Fibroblast of villous mesenchyme (primary cell): ENCODE measurements at regions not wholly inside any gene's neighbourhood (a gene's known extent, or its start where the extent isn't known, plus 50 kb on each side); places are given as distances from the start of the nearest gene placed in this dataset.
A peak's percentile ranks its signal among the peaks of the same experiment; 100 is the strongest.

ENCODE experiments used
- DNase-seq: peaks from one replicate; pipeline ENCODE4 v3.0.0-alpha.2; 2010; ENCODE audit warnings: low read depth
- H3K4me3 ChIP-seq: 2 replicates; pipeline ENCODE4 v1.5.1; 2011; ENCODE audit warnings: low read depth, mild to moderate bottlenecking, low read length
- TF ChIP-seq, protein P1 (sequence below): IDR thresholded peaks from 2 replicates; pipeline ENCODE4 v1.5.1; 2012; ENCODE audit warnings: low read depth, mild to moderate bottlenecking, low read length; ENCODE audit not compliant: insufficient read depth

DNA sequence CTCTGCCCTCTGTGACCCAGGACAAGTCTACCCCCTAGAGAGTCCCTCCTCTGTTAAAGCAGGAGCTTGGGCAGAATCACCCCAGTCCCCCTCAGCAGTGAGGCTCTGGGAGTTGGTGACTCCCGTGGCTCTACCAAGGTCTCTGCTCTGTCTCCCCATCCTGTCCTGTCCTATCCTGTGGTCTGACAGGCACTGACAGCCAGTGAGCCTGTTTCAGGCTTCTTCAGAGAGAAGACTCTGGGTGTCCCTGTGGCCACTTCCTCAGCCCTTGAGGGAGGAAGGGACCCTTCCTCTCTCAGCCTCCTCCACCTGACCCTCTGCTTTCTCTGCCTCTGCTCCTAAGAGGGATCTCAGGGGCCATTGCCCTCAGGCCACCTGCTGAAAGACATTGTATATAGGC, 148.7 kb downstream of the FCRL5 start:
- H3K4me3 ChIP-seq = no peak overlapping the region
- no peak for DNase-seq
- TF ChIP-seq, protein P1, sequence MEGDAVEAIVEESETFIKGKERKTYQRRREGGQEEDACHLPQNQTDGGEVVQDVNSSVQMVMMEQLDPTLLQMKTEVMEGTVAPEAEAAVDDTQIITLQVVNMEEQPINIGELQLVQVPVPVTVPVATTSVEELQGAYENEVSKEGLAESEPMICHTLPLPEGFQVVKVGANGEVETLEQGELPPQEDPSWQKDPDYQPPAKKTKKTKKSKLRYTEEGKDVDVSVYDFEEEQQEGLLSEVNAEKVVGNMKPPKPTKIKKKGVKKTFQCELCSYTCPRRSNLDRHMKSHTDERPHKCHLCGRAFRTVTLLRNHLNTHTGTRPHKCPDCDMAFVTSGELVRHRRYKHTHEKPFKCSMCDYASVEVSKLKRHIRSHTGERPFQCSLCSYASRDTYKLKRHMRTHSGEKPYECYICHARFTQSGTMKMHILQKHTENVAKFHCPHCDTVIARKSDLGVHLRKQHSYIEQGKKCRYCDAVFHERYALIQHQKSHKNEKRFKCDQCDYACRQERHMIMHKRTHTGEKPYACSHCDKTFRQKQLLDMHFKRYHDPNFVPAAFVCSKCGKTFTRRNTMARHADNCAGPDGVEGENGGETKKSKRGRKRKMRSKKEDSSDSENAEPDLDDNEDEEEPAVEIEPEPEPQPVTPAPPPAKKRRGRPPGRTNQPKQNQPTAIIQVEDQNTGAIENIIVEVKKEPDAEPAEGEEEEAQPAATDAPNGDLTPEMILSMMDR = no peak

- no peak overlapping the region for H3K4me3 ChIP-seq
- TF ChIP-seq, protein P1 = no peak
- no peak for DNase-seq
These were observed 149.1 kb downstream of the FCRL5 start for GRCh38 chr1:157403203-157403602.

- no peak for DNase-seq
- H3K4me3 ChIP-seq = no peak overlapping the region
- TF ChIP-seq, protein P1 = no peak
These were observed 151.5 kb downstream of the FCRL5 start for GRCh38 chr1:157400766-157401165.

DNA sequence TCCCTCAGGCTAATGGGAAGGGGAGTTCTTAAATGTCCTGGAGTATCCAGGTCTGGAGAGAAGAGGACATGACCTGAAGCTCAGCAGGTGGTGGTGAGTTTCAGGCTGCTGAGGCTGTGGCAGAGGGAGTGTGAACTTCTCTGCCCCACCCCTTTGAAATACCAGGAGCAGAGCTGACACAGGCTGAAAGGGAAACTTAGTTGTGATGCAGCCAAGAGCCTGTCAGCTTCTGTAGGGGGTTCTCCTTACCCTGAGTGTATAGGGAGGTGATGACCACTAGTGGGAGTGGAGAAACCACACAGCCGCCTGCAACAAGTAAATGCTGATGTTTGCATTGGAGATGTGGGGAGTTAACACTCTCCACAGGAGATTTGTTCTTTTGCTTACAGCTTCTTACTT, 152.3 kb downstream of the FCRL5 start:
- peak; percentile 22 for DNase-seq
- H3K4me3 ChIP-seq = no peak overlapping the region
- TF ChIP-seq, protein P1 = peak; percentile 13

DNA sequence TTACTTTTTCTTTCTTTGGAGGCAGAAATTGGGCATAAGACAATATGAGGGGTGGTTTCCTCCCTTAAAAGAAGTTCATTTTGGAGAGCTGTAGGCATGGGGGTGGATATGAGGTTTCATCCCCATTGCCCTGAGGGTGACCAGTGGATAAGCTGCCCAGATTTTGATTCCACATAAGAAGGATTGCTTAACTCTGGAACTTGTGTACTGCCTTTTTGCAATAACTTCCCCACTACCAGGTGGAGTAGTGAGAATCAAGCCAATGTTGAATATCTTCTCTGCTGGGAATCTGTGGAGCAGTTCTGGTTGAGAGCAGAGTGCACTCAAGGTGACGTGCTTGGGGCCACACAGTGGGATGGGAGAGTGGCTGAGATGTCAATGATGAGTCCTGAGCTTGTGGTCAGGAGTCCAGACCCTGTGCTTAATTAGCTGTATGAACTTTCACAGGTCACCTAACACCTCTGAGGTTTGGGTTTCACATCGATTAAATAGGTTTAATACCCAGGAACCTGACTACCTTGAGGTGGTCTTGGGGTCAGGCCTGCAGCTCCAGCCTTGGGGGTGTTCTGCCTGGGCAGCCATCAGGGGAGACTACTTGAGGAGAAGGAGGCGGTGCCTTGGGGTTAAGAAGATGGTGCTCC, 152.9 kb downstream of the FCRL5 start:
- TF ChIP-seq, protein P1 = no peak
- no peak overlapping the region for H3K4me3 ChIP-seq
- no peak for DNase-seq

DNA sequence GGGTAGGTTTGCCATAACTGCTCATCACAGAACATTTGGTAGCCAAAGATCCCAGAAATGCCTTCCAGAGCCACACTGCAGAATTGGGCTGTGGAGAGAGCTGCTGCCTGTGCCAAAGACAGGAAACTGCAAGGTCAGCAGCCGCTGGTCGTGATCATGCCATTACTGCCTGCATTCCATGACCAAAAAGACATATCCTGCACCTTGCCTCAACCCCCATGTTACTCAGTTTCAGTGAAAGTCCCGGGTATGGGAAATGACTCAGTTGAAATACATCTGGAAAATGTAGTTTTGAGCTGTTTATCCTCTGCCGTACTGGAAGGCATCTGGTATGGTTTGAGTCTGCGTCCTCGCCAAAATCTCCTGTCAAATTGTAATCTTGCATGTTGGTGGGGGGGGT, 161.7 kb downstream of the FCRL5 start:
- peak; percentile 57 for DNase-seq
- TF ChIP-seq, protein P1 = no peak
- no peak overlapping the region for H3K4me3 ChIP-seq

DNA sequence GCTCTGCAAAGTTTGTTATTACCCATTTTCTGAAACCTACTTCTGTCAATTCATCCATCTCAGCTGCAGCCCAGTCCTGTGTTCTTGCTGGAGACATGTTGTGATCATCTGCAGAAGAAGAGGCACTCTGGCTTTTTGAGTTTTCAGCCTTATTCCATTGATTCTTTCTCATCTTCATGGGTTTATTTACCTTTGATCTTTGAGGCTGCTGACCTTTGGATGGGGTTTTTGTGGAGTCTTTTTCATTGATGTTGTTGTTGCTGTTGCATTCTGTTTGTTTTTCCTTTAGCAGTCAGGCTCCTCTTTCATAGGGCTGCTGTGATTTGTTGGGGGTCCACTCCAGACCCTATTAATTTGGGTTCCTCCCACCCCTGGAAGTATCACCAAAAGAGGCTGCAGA, 164.3 kb downstream of the FCRL5 start:
- H3K4me3 ChIP-seq = no peak overlapping the region
- DNase-seq = no peak
- TF ChIP-seq, protein P1 = no peak
